HT-29 (cell line): ENCODE measurements at regions not wholly inside any gene's neighbourhood (a gene's known extent, or its start where the extent isn't known, plus 50 kb on each side); places are given as distances from the start of the nearest gene placed in this dataset.
A peak's percentile ranks its signal among the peaks of the same experiment; 100 is the strongest.

ENCODE experiments used
- DNase-seq: peaks from one replicate; pipeline ENCODE4 v3.0.0-alpha.2; 2015; ENCODE audit warnings: low spot score

DNA sequence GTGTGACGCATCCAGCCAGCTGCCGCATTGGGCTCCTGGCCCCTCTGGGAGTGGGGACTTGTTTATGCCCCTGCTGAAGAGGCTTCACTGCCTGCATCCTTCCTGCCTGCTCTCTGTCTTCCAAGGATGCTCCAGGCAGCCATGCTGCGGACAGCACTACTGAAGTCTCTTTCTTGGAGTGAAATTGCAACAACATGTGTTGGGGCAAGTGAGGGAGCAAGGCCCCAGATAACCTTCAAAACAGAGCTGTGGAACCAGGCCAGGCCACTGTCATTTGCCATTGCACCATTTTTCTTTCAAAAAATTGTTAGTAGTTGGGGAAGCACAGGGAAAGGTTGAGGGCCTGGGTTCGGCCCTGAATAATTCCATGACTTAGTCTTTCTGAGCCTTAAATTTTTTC lies 169.6 kb upstream of the ADRA1B start:
- no peak for DNase-seq

GRCh38 chr5:159749146-159749545 lies 167.1 kb upstream of the ADRA1B start:
- no peak for DNase-seq

DNA sequence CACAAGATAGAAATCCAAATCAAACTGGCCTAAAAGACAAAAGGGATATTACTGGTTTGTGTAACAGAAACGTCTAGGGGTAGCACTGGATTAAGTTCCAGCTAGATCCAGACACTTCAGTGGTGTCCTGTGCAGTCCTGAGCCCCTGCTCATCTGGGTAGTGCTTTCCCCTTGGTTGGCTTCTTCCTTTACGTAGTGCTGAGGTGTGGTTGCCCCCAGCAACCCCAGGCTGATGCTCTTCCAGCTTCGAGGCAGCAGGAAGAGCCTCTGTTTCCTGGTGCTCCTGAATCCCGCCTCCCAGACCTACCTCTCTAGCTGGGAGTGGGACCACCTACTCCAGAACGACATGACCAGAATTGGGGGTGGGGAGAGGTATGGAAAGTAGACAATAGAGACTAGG lies 166.1 kb upstream of the ADRA1B start:
- DNase-seq, result no peak

DNA sequence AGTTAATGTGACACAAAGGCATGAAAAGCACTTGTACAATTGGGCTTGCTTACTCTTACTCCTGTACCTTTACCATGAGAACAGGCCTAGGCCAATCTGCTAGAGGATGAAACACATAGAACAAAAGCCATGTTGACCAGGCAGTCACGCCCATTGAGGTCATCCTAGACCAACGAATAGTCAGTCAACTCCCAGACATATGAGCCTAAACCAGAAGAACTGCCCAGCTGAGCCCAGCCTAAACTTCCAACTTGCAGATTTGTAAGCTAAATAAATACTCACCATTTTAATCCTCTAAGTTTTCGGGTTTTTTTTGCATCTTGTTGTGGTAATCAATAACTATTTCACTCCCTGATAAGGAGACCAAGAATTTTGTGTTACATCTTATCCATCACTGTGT lies 164.8 kb upstream of the ADRA1B start:
- DNase-seq, result no peak

GRCh38 chr5:159752622-159753275 lies 163.5 kb upstream of the ADRA1B start:
- DNase-seq, result no peak

GRCh38 chr5:159758189-159758588 lies 158.1 kb upstream of the ADRA1B start:
- DNase-seq, result no peak

DNA sequence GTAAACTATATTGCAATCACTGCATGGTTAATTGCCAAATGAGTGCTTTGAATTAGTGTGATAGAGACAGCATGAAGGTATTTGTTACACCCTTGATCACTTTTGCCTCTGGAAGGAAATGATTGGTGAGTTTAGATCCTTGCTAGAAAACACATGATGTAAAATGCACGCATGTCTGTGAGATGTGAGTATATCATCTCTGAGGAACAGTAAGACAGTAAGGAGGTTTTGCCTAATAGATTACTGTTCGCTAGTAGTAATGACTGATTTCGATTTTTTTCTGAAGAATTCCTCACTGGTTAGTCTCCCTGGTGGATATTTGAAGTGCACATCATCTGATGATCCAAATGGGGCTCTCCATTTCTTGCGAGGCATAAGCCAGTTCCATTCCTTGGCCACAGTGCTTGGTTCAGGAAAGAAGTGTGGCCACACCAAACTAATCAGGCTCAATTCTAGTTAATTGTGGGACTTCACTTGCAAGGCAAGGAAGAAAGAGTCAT lies 156.4 kb upstream of the ADRA1B start:
- no peak for DNase-seq

DNA sequence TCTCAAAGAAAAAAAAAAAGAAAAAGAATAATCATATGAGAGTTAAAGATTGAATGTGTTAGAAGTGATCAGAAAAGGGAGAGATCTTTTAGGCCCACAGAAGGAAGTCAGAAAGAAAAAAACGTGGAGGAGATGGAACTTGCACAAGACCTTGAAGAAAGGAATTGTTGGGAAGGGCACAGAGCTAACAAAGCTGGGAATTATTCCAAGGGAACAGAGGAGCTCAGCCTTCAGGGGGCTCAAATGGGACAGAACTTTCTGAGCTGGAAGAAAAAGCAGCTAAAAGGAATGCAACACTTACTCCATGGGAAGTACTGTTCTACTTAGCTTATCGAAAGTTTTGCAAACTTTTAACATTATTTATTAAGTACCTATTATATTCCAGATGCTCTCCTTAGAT lies 153.4 kb upstream of the ADRA1B start:
- no peak for DNase-seq

DNA sequence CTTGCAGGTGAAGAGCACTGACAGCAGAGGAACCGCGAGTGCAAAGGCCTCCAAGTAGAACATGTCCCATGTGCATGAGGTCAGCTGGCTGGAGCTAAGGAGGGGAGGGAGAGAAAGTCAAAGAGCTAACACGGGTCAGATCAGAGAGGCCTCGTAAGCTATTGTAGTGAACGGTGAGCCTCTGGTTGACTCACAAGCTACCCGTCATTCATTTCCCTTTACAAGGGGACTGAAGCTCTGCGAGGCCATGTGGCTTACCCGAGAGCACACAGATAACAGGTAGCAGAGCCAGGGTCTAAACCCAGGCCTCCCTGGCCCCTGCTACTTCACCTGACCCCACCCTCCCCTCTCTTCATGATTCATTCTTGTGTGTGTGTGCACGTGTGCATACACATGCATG lies 152.7 kb upstream of the ADRA1B start:
- DNase-seq, result no peak

DNA sequence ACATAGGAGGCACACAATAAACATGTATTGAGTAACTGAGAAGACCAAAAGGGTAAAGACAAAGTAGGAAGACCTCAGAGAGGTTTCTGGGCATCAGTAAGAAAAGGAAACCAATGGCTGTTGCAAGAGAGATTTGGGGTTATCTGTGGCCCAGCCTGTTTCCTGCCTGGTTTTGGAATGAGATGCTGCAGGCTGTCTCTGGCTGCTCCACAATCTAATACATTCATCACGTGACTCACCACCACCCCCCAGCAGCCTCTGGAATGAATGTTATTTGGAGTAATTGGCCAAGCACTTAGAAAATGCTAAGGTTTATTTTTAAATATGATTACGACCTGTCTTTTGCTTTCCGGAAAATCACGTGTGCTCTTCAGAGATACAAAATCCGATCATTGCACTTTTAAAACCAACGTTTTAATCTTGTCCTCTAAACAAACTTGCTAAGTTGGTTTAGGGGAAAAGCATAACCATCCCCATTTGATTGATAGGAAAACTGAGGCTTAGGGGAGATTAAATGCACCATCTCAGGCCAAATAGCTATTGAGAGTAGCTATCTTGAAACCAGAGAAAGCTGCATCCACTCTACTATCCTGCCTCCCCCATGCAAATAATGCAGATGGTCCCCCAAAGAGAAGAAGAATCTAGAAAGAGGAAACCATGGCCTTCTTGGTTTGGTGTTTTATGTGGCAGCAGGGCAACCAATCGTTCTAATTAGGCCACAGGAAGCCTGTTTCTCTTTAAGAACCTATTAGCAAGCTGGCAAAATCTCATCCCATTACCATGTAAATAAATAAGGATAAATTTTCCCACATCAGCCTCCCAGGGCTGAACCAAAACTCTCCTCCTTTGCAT lies 151.8 kb upstream of the ADRA1B start:
- no peak for DNase-seq

- no peak for DNase-seq
Measured at GRCh38 chr5:159765135-159765433, 151.2 kb upstream of the ADRA1B start.

DNA sequence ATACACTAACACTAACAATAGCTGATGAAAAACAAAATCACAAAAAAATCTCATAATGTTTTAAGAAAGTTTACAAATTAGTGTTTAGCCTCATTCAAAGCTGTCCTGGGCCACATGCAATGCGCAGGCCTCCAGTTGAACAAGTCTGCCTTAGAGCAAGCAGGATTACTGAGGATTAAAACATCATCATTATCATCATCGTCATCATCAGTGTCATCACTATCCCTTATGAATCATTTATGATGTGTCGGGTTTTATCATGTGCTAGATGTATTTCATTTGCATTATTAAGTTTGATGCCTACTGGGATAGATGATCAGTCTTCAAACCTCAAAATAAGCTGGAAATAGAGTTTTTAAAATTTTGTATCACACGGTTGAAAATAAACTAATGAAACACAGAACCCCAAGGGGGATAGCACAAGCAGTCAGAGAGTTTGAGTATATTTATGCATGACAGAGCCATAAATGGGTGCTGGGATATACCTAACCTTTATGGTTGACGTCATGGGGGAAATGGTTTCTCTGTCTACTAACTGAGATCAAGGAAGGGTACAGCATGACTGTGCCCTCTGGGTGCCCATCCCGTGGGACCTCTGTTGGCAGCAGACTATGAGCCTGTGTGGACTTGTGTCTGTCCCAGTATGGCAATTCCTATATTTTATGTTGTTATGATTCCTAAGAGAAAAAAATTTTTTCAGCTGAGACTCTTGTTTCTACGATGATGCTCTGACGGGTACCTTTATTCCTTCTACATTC lies 150.3 kb upstream of the ADRA1B start:
- DNase-seq, result no peak

DNA sequence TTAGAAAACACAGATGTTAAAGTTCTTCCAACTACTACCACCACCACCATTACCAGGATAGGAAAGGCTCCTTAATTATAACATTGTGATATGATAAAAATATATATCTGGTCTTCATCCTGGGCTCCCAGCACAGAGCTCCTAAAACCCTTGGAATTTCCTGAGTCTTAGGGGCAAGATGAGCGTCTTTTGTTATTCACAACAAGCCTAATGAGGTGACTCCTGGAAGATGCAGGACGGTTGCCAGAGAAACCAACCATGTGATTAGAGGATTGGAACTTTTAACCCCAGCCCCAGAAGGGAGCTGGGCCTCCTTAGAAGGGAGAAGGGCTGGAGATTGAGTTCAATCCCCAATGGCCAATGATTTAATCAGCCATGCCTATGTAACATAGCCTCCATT lies 148.0 kb upstream of the ADRA1B start:
- no peak for DNase-seq

- no peak for DNase-seq
Measured at GRCh38 chr5:159772698-159773061, 143.6 kb upstream of the ADRA1B start.

GRCh38 chr5:159773062-159773924 lies 143.0 kb upstream of the ADRA1B start:
- peak; percentile 39 for DNase-seq

- DNase-seq, result no peak
Measured at GRCh38 chr5:159774476-159775031, 141.7 kb upstream of the ADRA1B start.

DNA sequence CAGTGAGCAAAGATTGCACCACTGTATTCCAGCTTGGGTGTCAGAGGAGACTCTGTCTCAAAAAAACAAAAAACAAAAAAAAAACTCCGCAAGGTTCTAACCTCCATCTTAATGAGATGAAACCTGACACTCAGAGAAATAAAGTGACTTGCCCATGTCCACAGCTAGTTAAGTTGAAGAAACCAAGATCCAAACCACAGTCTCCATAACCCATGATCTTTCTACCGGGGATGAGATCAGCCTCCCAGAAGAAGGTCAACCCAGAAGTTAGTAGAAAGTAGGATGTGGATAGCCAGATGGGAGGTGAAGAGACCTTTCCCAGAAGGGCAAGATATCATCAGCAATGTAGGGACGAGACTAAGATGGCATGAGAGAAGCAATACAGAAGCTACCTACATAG lies 140.4 kb upstream of the ADRA1B start:
- DNase-seq, result no peak

GRCh38 chr5:159777049-159777660 lies 139.1 kb upstream of the ADRA1B start:
- DNase-seq, result no peak

DNA sequence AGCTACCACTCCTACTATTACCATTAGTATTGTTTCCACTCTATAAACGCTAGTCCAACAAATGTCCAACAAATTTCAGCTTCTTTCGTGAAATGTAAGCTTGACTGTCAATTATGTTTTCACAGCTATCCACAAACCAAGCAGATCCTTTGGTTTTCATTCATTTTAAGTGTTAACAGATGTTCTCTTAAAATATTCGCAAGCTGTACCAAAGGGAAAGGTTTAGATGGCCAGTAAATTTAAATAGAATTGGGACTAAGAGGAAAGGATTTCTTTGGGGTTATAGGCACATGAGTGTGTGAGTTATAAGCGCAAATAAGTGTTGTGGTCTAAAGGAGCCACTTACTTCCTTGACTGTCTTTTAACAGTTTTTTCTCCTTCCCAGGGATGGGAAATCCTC lies 136.8 kb upstream of the ADRA1B start:
- no peak for DNase-seq

DNA sequence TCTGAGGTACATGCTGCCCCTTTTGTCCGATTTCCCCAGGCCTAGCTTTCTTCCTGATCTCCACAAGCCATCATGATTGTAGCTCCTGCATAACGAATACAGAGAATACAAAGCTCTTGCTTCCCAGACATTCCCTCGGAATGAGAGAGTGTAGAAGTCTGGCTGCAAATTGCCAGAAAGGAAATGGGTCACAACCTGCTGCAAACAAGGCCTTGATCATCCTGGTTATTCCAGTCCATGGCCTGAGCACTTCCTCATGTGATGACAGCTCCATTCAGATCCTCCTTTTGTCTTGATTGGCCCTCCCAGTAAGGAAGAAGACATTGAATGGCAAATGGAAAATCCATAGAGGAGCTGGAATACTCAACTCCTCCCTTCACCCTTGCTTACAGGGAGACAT lies 136.0 kb upstream of the ADRA1B start:
- DNase-seq, result no peak

GRCh38 chr5:159781626-159782157 lies 134.6 kb upstream of the ADRA1B start:
- no peak for DNase-seq
